ENCODE measurements at regions not wholly inside any gene's neighbourhood (a gene's known extent, or its start where the extent isn't known, plus 50 kb on each side); places are given as distances from the start of the nearest gene placed in this dataset.

DNA sequence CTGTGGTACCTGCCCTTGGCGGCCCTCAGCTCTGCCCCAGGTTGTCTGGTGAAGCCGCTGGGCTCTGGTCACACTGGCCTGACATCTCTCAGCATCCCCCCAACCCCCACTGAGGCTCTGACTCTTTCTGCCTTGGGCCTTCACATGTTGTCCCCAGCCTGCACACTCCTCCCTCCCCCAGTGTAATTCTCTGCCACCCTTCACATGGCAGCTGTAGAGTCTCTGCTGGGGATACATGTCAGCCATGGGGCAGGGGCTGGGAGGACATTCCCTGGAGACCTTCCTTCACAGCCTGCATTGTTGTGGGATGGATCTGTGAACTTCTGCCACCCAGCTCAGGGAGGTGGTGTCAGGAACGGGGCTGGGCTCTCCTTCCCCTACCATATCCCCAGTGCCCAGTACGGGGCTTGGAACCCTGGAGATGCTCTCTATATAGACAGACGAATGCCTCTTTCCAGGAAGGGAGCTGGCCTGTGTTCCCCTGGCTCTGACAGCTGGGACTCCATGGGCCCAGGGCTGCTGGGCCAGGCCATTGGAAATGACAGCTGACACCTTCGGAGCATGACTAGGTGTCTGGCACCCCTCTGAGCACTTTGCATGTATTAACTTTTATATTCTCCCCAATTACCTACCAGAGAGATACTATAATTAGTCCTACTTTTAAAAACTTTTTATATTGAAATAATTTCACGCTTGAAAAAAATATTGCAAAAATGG is 151.5 kb downstream of the INHBB start (continued):
- TF ChIP-seq ZNF462 (CRISPR knock-in tag; IDR thresholded peaks at IDR 0.05) (no peak), ZNF331 (CRISPR knock-in tag; IDR thresholded peaks at IDR 0.05; ENCODE audit: low read depth) (no peak), JUNB (IDR thresholded peaks at IDR 0.05; ENCODE audit: unreplicated experiment) (no peak)
- TF ChIP-seq, protein P1, sequence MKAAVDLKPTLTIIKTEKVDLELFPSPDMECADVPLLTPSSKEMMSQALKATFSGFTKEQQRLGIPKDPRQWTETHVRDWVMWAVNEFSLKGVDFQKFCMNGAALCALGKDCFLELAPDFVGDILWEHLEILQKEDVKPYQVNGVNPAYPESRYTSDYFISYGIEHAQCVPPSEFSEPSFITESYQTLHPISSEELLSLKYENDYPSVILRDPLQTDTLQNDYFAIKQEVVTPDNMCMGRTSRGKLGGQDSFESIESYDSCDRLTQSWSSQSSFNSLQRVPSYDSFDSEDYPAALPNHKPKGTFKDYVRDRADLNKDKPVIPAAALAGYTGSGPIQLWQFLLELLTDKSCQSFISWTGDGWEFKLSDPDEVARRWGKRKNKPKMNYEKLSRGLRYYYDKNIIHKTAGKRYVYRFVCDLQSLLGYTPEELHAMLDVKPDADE (IDR thresholded peaks at IDR 0.05) = no peak

GRCh38 chr2:120498121-120498520 is 152.2 kb downstream of the INHBB start:
- Histone ChIP-seq H3K27me3 (ENCODE audit: insufficient read depth) (no peaks in the 10 kb centered on the region), H3K9me2 (ENCODE audit: insufficient read depth) (no peaks in the 10 kb centered on the region), H3K79me2 (replicated peaks; ENCODE audit: insufficient read depth) (no peaks in the 10 kb centered on the region), H3K36me3 (ENCODE audit: insufficient read depth) (no peaks in the 10 kb centered on the region), H3K4me1 (ENCODE audit: insufficient read depth) (no peaks in the 10 kb centered on the region), H3K4me3 (no peak overlapping the region), H4K20me1 (replicated peaks; ENCODE audit: insufficient read depth) (no peaks in the 10 kb centered on the region; the same call in 1 of the 2 replicates), H2AFZ (no peak overlapping the region), H3K4me2 (no peak overlapping the region), H3F3A (replicated peaks; ENCODE audit: low read depth) (no peaks in the 10 kb centered on the region), H3K27ac (ENCODE audit: low read depth) (no peak overlapping the region)
- Mint-ChIP-seq H3K4me1 (peaks cover 6% of the 10 kb centered on the region; the same call in 2 of the 3 replicates), H3K4me3 (no peak overlapping the region), H3K27ac (no peak overlapping the region), H3K36me3 (ENCODE audit: low read depth) (no peaks in the 10 kb centered on the region), H3K27me3 (ENCODE audit: insufficient read depth, low read depth, poor library complexity) (peaks cover 17% of the 10 kb centered on the region), H3K9me3 (no peaks in the 10 kb centered on the region; the same call in 2 of the 3 replicates)
- ATAC-seq = no peak
- no peak for DNase-seq (ENCODE audit: low spot score)
- TF ChIP-seq, protein P1 (IDR thresholded peaks at IDR 0.05) = no peak
- TF ChIP-seq STAT1 (IDR thresholded peaks at IDR 0.05; ENCODE audit: unreplicated experiment) = no peak
- no peak for TF ChIP-seq CTCF (conservative IDR thresholded peaks at IDR 0.05; ENCODE audit: low read depth in 2 of 2)
- TF ChIP-seq EZH2 (IDR thresholded peaks at IDR 0.05; ENCODE audit: low read depth, unreplicated experiment) = no peak
- TF ChIP-seq ZNF331 (CRISPR knock-in tag; IDR thresholded peaks at IDR 0.05; ENCODE audit: low read depth) = no peak
- no peak for TF ChIP-seq NANOG (IDR thresholded peaks at IDR 0.05; ENCODE audit: borderline replicate concordance)
- TF ChIP-seq JUNB (IDR thresholded peaks at IDR 0.05; ENCODE audit: unreplicated experiment) = no peak
- TF ChIP-seq REST (IDR thresholded peaks at IDR 0.05; ENCODE audit: unreplicated experiment) = no peak
- no peak for TF ChIP-seq CREB1 (CRISPR knock-in tag; IDR thresholded peaks at IDR 0.05; ENCODE audit: low read depth)
